ENCODE measurements at regions not wholly inside any gene's neighbourhood (a gene's known extent, or its start where the extent isn't known, plus 50 kb on each side); places are given as distances from the start of the nearest gene placed in this dataset.

DNA sequence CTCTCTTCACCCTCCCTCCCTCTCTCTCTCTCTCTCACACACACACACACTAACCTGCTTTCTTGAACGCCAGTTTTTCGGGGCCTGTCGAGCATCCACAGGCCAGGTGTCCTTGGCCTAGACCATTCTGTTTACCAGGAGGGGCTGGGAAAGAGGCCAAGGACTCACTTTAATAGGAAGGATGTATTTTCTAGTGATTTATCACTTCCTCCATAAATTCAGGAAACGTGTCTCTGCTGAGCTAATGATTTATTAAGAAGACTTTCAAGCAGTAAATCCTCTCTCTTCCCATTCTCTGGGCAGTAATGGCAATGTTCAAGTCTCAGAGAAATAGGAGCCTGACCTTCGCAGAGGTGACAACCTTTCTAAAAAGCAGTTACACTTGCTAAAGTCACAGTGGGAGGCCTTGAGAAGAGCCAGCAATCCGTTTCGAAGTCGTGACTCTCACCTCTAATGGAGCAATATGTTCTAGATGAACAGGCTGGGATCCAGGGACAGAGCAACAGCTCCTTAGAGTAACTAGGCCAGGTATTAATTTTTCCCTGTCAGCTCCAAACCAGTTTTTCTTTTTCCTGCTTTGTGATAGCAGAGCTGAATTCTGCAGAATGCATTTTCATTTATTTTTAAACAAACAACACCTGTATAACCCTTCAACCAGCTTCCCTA is 1357.5 kb upstream of the SORCS1 start:
- no peak for DNase-seq (ENCODE audit: low spot score)

DNA sequence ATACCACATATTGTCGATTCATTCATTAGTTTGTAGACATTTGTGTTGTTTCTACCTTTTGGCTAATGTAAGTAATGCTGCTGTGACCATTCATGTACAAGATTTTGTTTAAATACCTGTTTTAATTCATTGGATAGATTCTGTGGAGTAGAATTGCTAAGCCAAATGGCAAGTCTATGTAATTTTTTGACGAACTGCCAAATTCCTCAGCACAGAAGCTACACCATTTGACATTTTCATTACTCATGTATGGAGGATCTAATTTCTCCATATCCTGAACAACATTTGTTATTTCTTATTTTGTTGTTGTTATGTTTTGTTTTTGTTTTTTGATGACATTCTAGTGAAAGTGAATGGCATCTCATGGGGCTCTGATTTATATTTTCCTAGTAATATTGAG is 1351.3 kb upstream of the SORCS1 start:
- no peak for DNase-seq (ENCODE audit: low spot score)

DNA sequence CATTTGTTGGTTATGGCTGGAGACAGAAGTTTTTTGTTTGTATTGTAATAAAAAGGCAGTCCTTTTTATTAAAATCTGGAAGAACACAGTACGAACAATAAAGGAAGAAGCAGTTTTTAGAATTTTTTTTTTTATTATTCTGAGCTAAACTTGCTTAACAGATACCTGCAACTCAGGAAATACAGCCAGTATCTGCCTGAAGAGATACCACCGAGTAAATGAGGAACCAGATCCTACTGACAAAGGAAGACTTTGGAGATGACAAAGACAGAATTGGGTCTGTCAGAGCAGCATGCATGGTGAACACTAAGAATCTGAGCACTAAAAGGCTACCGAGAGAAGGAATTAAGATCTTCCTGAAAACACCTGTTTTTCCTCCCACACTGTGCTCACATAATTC is 1335.9 kb upstream of the SORCS1 start:
- DNase-seq (ENCODE audit: low spot score): no peak

DNA sequence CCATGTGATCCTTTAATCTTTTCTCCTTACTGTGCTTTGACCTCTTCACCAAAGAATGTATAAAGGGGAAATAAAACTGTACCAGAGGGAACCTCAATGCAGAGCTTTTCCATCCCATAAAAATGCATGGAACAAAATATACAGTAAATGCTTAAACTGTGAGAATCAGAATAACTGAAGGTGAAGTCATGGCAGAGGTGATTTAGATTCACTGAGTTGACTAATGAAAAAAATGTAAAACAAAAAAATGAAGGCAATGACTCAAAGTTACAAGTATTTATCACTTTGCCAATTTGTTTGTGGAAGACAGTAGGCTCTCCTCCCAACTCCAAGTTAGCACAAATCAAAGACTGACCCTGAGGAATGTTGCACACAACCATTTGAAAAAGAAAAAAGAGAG is 1331.6 kb upstream of the SORCS1 start:
- no peak for DNase-seq (ENCODE audit: low spot score)

DNA sequence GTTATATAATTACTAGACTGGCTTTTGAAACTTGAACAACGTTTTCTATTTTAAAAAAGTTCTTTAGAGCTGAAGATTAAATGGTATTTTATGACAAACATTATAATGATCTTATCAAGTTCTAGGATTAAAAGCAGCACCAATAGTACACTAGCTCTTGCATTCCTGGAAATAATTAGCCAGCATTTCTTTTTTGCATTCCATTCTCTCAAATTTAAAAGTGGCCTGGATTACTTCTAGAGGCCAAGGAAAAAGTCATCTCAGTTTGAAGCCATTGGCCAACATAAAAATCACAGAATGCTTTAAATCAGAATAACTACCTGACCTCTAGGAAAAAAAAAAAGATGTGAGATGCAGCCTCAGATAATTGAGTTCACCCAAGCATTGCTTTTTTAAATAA is 1326.4 kb upstream of the SORCS1 start:
- DNase-seq (ENCODE audit: low spot score): no peak

DNA sequence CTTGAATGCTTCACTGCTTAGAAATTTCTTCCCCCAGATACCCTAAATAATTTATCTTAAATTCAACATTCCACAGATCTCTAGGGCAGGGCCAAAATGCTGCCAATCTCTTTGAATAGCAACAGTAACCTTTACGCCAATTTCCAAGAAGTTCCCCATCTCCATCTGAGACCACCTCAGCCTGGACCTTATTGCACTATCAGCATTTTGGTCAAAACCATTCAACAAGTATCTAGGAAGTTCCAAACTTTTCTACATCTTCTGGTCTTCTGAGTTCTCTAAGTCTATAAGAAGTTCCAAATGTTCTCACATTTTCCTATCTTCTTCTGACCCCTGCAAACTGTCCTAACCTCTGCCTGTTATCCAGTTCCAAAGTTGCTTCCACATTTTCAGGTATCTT is 1306.9 kb upstream of the SORCS1 start:
- DNase-seq (ENCODE audit: low spot score): no peak

DNA sequence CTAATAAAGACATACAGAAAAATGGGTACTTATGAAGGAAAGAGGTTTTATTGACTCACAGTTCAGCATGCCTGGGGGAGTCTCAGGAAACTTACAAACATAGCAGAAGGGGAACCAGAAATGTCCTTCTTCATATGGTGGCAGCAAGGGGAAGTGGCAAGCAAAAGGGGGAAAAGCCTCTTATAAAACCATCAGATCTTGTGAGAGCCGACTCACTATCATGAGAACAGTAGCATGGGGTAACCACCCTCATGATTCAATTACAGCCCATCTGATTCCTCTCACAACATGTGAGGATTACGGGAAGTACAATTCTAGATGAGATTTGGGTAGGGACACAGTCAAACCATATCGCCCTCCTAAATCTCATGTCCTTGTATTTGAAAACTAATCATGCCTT is 1305.4 kb upstream of the SORCS1 start:
- no peak for DNase-seq (ENCODE audit: low spot score)

DNA sequence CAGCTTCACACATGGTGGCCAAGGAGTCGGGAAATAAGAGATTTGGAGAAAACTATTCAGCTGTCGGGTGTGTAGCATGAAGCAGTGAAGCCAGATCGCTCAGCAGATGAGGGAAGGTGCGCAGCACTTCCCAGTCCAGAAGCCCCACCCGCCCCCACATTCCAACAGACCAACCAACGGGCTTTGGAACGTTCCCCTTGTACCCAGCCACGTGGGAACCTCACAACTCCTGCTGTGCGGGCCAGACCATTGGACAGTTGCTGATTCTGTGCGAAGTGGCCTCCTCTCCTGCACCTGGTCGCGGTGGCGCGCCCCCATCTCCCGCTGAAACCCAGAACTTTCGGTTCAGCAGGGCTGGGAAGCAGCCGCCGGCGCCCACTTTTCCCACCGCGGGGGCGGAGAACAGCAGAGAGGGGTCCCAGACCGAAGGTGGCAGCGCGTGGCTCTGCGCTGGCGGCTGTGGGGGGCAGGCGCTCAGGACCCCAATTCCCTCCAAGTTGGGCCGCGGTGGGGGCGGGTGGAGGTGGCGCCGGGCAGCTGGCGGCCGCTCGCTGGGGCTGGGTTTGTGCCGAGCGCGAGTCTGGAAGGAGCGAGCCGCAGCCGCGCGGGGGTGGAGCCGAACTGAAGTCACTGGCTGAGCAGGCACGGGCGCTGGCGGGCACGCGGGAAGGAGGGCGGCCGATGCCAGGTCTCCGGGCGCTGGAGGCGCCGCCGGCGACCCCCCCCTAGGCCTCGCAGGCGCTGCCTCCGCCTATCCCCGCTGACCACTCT is 1301.5 kb upstream of the SORCS1 start:
- peak; percentile 25 for DNase-seq (ENCODE audit: low spot score)

DNA sequence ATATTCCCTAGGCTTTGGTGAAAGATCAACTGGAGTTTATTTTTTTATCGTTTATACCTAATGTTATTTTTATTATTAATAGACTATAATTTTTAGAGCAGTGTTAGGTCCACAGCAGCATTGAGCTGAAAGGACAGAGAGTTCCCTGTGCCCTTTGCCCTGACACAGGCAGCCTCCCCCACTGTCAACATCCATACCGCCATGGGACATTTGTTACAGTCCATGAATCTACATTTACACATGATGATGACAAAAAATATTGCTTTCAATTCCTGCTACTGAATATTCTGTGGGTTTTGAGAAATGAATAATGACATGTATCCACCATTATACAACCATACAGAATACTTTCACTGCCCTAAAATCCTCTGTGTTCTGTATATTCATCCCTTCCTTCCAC is 1297.5 kb upstream of the SORCS1 start:
- no peak for DNase-seq (ENCODE audit: low spot score)

DNA sequence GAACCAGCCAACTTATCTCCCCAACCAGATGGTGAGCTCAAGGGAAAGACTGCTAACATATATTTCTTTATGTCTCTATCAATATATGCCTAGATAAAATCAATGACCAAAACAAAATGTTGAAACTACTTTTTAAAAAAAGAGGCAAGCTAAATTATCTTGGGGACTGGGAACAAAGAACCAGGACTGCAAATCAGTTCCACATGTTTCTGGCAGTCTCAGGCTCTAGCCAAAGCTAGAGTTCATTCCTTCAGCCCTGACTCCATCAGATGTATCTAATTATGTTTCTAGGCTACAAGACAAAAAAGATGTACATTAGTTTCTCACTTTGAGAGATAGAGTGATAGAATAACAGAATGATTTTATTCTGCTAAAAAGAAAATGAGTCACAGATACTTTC is 1290.3 kb upstream of the SORCS1 start:
- DNase-seq (ENCODE audit: low spot score): no peak

DNA sequence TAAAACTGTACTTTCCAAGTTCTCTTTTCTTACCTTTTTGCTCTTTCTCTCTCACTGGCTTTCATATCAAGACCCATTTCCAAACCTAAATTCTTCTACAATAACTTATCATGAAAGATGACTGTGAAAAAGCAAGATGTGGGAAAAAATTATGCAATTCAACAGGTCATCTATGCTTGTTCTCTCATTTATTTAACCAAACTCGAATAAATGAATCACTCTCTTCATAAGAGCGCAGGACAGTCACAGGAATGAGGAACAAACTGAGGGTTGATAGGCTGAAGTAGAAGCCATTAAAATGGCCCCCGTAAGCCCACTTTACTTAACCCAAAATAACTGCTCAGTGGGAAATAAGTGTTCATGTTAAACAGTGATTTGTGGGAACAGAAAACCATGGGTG is 1289.7 kb upstream of the SORCS1 start:
- DNase-seq (ENCODE audit: low spot score): no peak

DNA sequence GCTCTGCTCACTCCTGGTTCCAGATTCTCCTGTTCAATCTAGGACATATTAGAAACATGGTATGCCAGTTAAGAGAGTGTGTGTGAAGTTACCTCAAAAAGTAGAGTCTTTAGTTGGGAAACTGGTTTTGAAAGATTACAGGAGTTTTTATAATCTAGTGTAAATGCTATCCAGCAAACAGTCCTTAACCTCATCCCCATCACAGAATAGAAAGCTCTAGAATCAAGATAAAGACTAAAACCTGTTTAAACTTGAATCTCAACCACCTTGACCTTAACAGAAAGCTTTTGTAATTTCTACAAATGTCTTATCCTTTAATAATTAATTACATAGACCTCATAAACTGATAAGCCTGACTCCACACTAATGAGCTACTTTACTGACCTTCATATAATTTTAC is 1288.7 kb upstream of the SORCS1 start:
- no peak for DNase-seq (ENCODE audit: low spot score)

DNA sequence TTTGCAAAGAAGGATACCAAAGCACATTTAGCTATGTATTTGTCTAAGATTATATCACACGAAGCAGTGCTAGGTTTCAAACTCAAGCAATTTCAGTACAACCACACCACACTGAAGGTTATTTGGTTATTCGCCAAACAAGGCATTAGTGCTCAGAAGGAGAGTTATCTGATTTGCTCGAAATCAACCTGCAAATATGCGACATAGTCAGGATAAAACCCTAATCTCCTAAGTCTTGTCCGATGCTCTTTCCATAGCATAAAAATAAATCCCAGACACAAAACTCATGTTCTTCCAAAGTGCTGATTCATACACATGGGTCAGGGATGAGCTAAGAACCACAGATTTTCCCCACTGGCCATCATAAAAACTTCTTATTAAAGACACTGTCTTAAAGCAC is 1288.0 kb upstream of the SORCS1 start:
- no peak for DNase-seq (ENCODE audit: low spot score)

DNA sequence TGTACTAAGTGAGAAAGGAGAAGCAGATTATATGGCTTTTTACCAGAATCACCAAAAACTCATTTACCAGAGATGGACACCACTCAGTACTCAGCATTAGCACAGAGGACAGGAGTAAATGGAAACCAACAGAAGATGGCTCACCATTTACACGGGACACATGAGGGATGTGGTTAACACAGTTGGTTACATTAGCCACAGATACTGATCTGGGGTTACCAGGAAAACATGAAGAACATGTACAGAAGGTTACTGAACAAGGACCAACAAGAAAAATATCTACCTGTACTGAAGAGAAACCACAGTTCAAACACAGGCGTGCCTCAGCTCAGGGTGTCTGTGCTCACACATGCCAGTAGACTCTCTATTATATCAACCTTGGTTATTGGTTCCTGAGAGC is 1285.8 kb upstream of the SORCS1 start:
- DNase-seq (ENCODE audit: low spot score): no peak

DNA sequence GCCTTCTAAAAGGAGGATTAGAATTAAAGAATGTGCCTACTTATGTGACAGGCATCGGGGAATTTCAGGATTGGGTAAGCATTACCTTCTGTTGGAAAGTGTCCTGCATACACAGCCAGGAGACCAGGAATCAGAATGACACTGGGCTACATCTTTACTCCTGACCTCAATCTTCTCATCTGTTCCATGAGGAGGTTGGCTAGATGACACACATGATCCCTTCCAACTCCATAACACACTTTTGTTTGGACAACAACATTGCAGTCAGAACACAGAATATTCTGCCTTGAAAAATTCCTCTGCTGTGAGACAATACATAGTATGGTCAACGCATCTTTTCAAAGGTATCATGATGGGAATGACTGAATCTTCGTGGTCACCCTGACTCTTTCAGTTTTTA is 1281.2 kb upstream of the SORCS1 start:
- no peak for DNase-seq (ENCODE audit: low spot score)

DNA sequence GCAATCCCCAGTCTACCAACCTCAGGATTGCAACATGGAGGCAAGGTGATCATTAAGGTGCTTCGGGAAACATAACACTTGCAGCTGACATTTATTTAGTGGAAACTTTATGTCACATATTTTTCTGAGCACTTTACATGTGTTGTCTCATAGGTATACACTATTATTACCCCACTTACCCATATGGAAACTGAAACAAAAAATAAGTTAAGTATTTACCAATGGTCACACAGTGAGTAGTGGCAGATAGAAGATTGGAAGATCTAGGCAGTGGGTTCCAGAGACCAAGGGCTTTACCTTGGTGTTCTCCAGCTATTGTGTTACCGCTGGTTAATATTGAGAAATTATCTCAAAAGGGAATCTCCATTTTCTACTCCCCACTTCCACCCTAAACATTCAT is 1279.1 kb upstream of the SORCS1 start:
- DNase-seq (ENCODE audit: low spot score): no peak

DNA sequence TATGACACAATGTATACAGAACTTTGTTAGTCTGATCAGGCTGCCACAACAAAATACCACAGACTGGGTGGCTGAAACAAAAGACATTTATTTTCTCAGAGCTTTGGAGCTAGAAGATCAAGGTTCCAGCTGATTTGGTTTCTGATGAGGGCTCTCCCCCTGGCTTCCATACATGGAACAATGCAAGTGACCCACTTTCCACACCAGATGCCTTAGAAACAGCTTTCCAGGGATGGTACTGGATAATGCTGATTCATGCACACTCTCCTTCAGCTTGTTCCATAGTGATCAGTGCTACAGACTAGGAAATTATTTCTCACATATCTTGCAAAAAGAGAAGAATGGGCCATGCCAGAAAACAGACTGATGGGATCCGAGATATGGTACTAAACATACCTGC is 1274.9 kb upstream of the SORCS1 start:
- no peak for DNase-seq (ENCODE audit: low spot score)

DNA sequence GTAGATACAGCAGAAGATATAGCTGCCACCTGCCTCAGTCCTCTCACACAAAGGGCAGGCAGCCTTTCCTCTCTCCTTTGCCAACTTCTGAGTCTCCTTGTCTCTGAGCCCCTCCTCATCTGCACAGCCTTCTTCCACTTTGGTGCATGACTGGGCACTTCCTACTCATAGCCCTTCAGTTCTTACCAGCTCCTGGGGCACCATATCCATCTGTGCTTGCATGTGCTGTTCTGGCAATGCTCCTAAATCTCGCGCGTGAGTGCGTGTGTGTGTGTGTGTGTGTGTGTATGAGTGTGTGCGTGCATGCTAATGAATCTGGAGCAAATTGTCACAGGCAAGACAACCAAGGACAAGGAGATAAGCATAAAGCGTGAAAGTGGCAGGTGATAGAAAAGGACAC is 1271.6 kb upstream of the SORCS1 start:
- no peak for DNase-seq (ENCODE audit: low spot score)

DNA sequence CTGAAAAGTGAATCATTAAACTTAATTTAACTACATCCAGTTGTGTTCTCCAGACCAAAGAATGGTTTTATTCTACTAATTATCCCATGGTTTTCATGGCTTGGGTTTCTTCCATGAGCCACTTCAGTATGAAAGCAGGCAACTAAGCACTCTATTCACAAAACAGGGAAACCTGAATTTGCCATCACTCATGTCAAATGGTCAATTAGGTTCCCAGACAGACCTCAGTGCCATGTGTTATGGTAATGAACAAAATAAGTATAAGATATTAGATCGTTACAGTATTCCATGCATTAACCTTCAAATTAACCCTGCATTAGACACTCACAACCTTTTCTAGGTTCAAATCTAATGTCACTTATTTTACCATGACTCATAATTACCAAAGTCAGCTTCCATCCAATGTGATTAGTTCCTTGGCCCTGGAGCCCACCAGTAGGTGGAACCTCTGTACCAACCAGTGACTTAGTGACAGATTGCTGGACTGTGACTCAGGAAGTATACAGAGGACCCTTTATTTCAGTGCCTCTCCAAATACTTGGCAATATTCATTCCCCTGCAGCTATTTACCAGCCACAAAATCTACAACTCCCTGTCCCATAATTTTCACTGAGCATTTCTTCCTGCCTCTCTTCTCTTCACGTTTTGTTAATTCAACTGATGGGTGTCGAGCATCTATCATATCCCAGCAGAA is 1270.2 kb upstream of the SORCS1 start:
- no peak for DNase-seq (ENCODE audit: low spot score)

DNA sequence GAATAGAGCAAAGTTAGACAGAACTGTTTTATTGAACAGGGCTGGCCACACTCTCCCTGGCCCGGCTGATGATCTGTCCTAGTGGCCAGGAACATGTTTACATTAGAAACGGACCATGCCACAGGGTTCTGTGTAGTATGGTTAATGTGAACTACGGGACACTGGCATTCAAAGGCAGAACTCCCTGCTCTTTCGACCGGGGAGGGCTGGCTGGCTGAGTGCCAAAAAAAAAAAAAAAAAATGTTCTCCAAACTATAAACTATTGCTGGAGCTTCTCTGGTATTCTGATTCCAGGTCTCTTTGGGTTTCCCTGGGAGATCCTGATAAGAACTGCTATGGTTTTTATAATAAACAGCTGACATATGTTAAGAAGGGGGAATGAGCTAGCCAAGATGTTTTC is 1262.6 kb upstream of the SORCS1 start:
- no peak for DNase-seq (ENCODE audit: low spot score)

DNA sequence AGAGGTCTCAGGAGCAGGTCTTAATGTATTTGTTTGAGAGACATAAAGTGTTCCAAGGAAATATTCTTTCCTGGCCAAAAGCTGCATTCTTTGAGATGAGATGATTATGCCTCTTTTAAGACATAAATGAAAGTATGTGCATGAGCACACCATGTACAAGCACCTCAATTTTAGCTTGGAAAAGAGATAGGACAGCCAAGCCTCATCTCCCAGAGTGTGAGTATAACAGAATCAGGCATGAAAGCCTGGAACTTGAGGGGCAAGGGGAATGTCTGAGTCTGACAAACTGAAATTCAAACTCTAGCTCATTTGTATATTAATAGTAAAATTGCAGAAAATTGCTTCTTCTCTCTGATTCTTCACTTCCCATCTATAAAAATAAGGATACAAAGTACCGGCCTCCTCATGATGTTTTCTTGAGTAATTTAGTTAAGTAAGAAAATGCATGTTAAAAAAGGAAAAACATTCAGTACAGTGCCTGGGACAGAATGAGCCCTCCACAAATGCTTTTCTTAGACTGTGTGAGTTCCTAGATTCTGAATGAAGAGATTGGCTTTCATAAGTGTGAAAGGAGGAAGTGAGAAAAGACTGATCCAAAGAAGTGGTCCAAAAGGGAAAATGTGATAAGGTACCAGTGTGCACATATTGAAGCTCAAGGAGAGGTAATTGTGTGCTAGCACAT is 1260.9 kb upstream of the SORCS1 start:
- DNase-seq (ENCODE audit: low spot score): no peak

DNA sequence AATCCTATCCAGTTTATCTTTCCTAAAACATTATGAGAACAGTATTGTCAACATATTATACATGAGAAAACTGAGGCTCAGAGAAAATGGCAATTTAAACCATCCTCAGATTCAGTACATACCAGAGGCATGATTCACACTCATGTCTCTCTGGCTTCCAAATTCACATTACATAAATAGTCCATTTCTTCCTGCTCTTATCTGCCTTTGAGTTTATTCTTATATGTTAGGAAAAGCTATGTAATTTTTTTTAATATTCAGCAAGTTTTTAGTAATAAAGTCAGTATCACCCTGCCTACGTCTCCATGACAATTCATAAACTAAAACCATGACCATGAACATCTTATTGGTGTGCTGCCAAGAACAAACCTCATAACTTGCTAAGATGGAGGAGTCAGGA is 1260.2 kb upstream of the SORCS1 start:
- peak; percentile 11 for DNase-seq (ENCODE audit: low spot score)

DNA sequence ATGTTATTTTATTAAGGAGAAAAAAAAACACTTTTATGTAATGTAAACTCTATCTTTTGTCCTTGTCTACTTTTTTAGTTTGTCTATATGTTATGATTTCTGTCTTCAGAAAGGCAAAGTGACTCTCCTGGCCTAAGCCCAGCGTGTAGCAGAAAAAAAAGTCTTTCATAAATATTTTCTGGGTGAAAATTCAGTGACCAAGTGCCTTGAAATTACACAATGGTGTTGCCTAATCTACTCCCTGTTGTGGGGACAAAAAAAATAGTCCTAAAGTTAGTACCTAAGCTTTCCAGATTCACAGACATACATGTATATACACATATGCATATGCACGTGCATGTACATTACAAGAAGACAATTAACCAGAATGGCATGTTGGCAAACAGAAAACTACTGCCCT is 1257.8 kb upstream of the SORCS1 start:
- DNase-seq (ENCODE audit: low spot score): no peak

Data from AG08396 (cell line).